Suppressor macrophage treated with lipopolysaccharide for 1 hour (primary cell): ENCODE measurements at regions not wholly inside any gene's neighbourhood (a gene's known extent, or its start where the extent isn't known, plus 50 kb on each side); places are given as distances from the start of the nearest gene placed in this dataset.

ENCODE experiments used
- DNase-seq, 3 donors: peaks; one replicate each; pipeline ENCODE4 v3.0.0-alpha.2; 2020 to 2022

- DNase-seq = no peak
Observed at GRCh38 chr5:8943301-8943700, 602.6 kb downstream of the SEMA5A start.

GRCh38 chr5:8944005-8944404, 601.9 kb downstream of the SEMA5A start:
- DNase-seq = no peak

GRCh38 chr5:8945972-8946371, 599.9 kb downstream of the SEMA5A start:
- no peak for DNase-seq

GRCh38 chr5:8949908-8950307, 596.0 kb downstream of the SEMA5A start:
- no peak for DNase-seq

- DNase-seq = no peak
Observed at GRCh38 chr5:8952147-8952546, 593.7 kb downstream of the SEMA5A start.

- DNase-seq = no peak
Observed at GRCh38 chr5:8953016-8953415, 592.9 kb downstream of the SEMA5A start.

GRCh38 chr5:8953911-8954438, 591.9 kb downstream of the SEMA5A start:
- DNase-seq = no peak

GRCh38 chr5:8954801-8955200, 591.1 kb downstream of the SEMA5A start:
- no peak for DNase-seq

GRCh38 chr5:8956659-8957058, 589.2 kb downstream of the SEMA5A start:
- DNase-seq = no peak

GRCh38 chr5:8958602-8959001, 587.3 kb downstream of the SEMA5A start:
- DNase-seq = no peak

- no peak for DNase-seq
Observed at GRCh38 chr5:8961219-8961618, 584.7 kb downstream of the SEMA5A start.

- no peak for DNase-seq
Observed at GRCh38 chr5:8961956-8962355, 583.9 kb downstream of the SEMA5A start.

- DNase-seq = no peak
Observed at GRCh38 chr5:8981016-8981415, 564.9 kb downstream of the SEMA5A start.

- DNase-seq = no peak
Observed at GRCh38 chr5:8981496-8981895, 564.4 kb downstream of the SEMA5A start.

- no peak for DNase-seq
Observed at GRCh38 chr5:8984386-8984785, 561.5 kb downstream of the SEMA5A start.
